Fibroblast of skin of abdomen (primary cell): ENCODE measurements at regions not wholly inside any gene's neighbourhood (a gene's known extent, or its start where the extent isn't known, plus 50 kb on each side); places are given as distances from the start of the nearest gene placed in this dataset.

Experiments used
- DNase-seq: peaks from one replicate; pipeline ENCODE4 v3.0.0-alpha.2; 2013

GRCh38 chr10:29032169-29032568 lies 256.7 kb upstream of the LYZL1 start:
- no peak for DNase-seq

- no peak for DNase-seq
These were observed 255.4 kb upstream of the LYZL1 start for GRCh38 chr10:29033311-29033940.

- DNase-seq = no peak
These were observed 254.3 kb upstream of the LYZL1 start for GRCh38 chr10:29034592-29034991.

GRCh38 chr10:29035721-29036120 lies 253.1 kb upstream of the LYZL1 start:
- no peak for DNase-seq

- DNase-seq = no peak
These were observed 251.3 kb upstream of the LYZL1 start for GRCh38 chr10:29037348-29038113.

GRCh38 chr10:29039091-29039490 lies 249.8 kb upstream of the LYZL1 start:
- DNase-seq = peak; percentile 26

GRCh38 chr10:29039677-29040189 lies 249.1 kb upstream of the LYZL1 start:
- DNase-seq = peak; percentile 98

GRCh38 chr10:29041616-29042015 lies 247.3 kb upstream of the LYZL1 start:
- peak; percentile 37 for DNase-seq

- no peak for DNase-seq
These were observed 240.4 kb upstream of the LYZL1 start for GRCh38 chr10:29048506-29048905.

- DNase-seq = no peak
These were observed 238.8 kb upstream of the LYZL1 start for GRCh38 chr10:29050081-29050480.

GRCh38 chr10:29055101-29055500 lies 233.8 kb upstream of the LYZL1 start:
- no peak for DNase-seq

GRCh38 chr10:29056729-29057128 lies 232.1 kb upstream of the LYZL1 start:
- no peak for DNase-seq

GRCh38 chr10:29057822-29058331 lies 231.0 kb upstream of the LYZL1 start:
- DNase-seq = peak; percentile 16

GRCh38 chr10:29063806-29064644 lies 224.8 kb upstream of the LYZL1 start:
- peak; percentile 79 for DNase-seq

GRCh38 chr10:29064680-29065079 lies 224.2 kb upstream of the LYZL1 start:
- peak; percentile 18 for DNase-seq

- DNase-seq = peak; percentile 61
These were observed 221.7 kb upstream of the LYZL1 start for GRCh38 chr10:29067161-29067560.

- DNase-seq = no peak
These were observed 221.2 kb upstream of the LYZL1 start for GRCh38 chr10:29067628-29068027.

- no peak for DNase-seq
These were observed 220.6 kb upstream of the LYZL1 start for GRCh38 chr10:29068302-29068701.

GRCh38 chr10:29068966-29069365 lies 219.9 kb upstream of the LYZL1 start:
- no peak for DNase-seq

GRCh38 chr10:29069941-29070340 lies 218.9 kb upstream of the LYZL1 start:
- no peak for DNase-seq

- no peak for DNase-seq
These were observed 210.0 kb upstream of the LYZL1 start for GRCh38 chr10:29078919-29079318.

- no peak for DNase-seq
These were observed 207.6 kb upstream of the LYZL1 start for GRCh38 chr10:29081231-29081630.
